Endothelial cell of umbilical vein (primary cell): ENCODE measurements at regions not wholly inside any gene's neighbourhood (a gene's known extent, or its start where the extent isn't known, plus 50 kb on each side); places are given as distances from the start of the nearest gene placed in this dataset.

Experiments
- CTCF ChIP-seq, 2 donors: IDR thresholded peaks; 1 replicate in 1 of 2; 2 replicates in 1 of 2; pipeline ENCODE4 v1.5.1; 2011; ENCODE audit warnings: low read length in 2 of 2, mild to moderate bottlenecking in 2 of 2, moderate library complexity in 2 of 2, control low read depth in 1 of 2, inconsistent platforms in 1 of 2, low read depth in 1 of 2; ENCODE audit not compliant: insufficient read depth in 1 of 2; ENCODE audit errors: extremely low read depth in 1 of 2
- EZH2 ChIP-seq: IDR thresholded peaks from 2 replicates; pipeline ENCODE4 v1.6.1; 2012; ENCODE audit warnings: borderline replicate concordance, low read depth, mild to moderate bottlenecking, moderate library complexity, low read length, inconsistent platforms; ENCODE audit not compliant: severe bottlenecking
- FOS ChIP-seq: IDR thresholded peaks from 2 replicates; pipeline ENCODE4 v1.6.1; 2011; ENCODE audit warnings: mild to moderate bottlenecking, low read length, moderate library complexity, borderline replicate concordance; ENCODE audit not compliant: insufficient read depth
- GATA2 ChIP-seq: IDR thresholded peaks from 2 replicates; pipeline ENCODE4 v1.7.0; 2011; ENCODE audit warnings: low read depth, mild to moderate bottlenecking, moderate library complexity, mixed read lengths, low read length; ENCODE audit not compliant: insufficient read length, insufficient read depth
- JUN ChIP-seq: IDR thresholded peaks from 2 replicates; pipeline ENCODE4 v1.6.1; 2011; ENCODE audit warnings: borderline replicate concordance, low read depth; ENCODE audit not compliant: insufficient read length, insufficient read depth
- MYC ChIP-seq: IDR thresholded peaks from one replicate; pipeline ENCODE4 v1.6.1; 2011; ENCODE audit warnings: mild to moderate bottlenecking, low read depth, low read length
- POLR2A ChIP-seq: IDR thresholded peaks from 2 replicates; pipeline ENCODE4 v1.6.1; 2012; ENCODE audit warnings: low read depth, mild to moderate bottlenecking, control low read depth, low read length
- POLR2AphosphoS5 ChIP-seq: IDR thresholded peaks from 2 replicates; pipeline ENCODE4 v1.6.1; 2012; ENCODE audit warnings: low read depth, mild to moderate bottlenecking, control low read depth, low read length, moderate library complexity; ENCODE audit not compliant: insufficient read depth
- TF ChIP-seq, protein P1 (sequence below): IDR thresholded peaks from 2 replicates; pipeline ENCODE4 v1.6.1; 2011; ENCODE audit not compliant: insufficient read depth, insufficient read length

DNA sequence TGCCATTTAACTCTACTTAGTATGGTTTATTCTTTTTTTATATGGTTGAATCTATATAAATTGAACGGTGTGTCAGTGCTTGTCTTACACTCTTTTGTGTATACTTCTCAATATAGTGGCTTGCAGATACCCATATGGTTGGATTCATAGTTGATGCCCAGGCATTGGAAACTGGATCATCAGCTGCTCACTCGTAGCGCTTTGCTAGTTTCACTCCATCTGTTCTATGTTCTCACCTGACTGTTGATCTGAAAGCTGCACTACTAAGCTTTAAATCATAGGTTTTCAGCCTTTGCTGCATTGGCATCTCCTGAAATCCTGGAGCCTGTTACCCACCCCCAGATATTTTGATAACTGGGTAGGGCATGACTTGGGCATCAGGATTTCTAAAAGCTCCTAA lies 121.6 kb upstream of the DCLK2 start:
- TF ChIP-seq CTCF (IDR thresholded peaks at IDR 0.05; ENCODE audit: extremely low read depth in 1 of 2, insufficient read depth in 1 of 2, low read depth in 1 of 2, low read length in 2 of 2) (no peak), POLR2A (no peak), MYC (no peak), EZH2 (no peak), POLR2AphosphoS5 (no peak), JUN (no peak), FOS (no peak), GATA2 (no peak)
- TF ChIP-seq, protein P1, sequence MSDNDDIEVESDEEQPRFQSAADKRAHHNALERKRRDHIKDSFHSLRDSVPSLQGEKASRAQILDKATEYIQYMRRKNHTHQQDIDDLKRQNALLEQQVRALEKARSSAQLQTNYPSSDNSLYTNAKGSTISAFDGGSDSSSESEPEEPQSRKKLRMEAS: no peak
